Endodermal cell (in vitro differentiated cells): ENCODE measurements at regions not wholly inside any gene's neighbourhood (a gene's known extent, or its start where the extent isn't known, plus 50 kb on each side); places are given as distances from the start of the nearest gene placed in this dataset.

ENCODE experiments used
- DNase-seq: peaks from one replicate; pipeline ENCODE4 v3.0.0-alpha.2; 2017
- H3K27ac ChIP-seq: 2 replicates; pipeline ENCODE4 v1.5.1; 2013; ENCODE audit warnings: mild to moderate bottlenecking, low read depth, low read length, moderate library complexity
- H3K27me3 ChIP-seq: 2 replicates; pipeline ENCODE4 v1.6.1; 2013; ENCODE audit warnings: mild to moderate bottlenecking, low read length, moderate library complexity; ENCODE audit not compliant: insufficient read depth, control insufficient read depth, poor library complexity, severe bottlenecking
- H3K36me3 ChIP-seq: 2 replicates; pipeline ENCODE4 v1.7.0; 2013; ENCODE audit warnings: mild to moderate bottlenecking, low read length, moderate library complexity; ENCODE audit not compliant: control insufficient read depth, insufficient read depth
- H3K4me1 ChIP-seq: one replicate; pipeline ENCODE4 v1.7.0; 2013; ENCODE audit warnings: low read length; ENCODE audit not compliant: control insufficient read depth, insufficient read depth
- H3K4me3 ChIP-seq: 2 replicates; pipeline ENCODE4 v1.5.1; 2013; ENCODE audit warnings: mild to moderate bottlenecking, low read length, moderate library complexity
- H3K9ac ChIP-seq: 2 replicates; pipeline ENCODE4 v1.6.1; 2013; ENCODE audit warnings: mild to moderate bottlenecking, low read length, moderate library complexity; ENCODE audit not compliant: poor library complexity, severe bottlenecking; ENCODE audit errors: extremely low read depth
- H3K9me3 ChIP-seq: 2 replicates; pipeline ENCODE4 v1.6.1; 2013; ENCODE audit warnings: mild to moderate bottlenecking, low read length, moderate library complexity; ENCODE audit not compliant: control insufficient read depth
- H3K27ac Mint-ChIP-seq: 2 replicates; pipeline ENCODE4 v1.8.0; 2020; ENCODE audit warnings: mixed read lengths
- H3K27me3 Mint-ChIP-seq: 2 replicates; pipeline ENCODE4 v1.8.0; 2021; ENCODE audit warnings: mild to moderate bottlenecking, mixed read lengths; ENCODE audit not compliant: insufficient read depth
- H3K36me3 Mint-ChIP-seq: 2 replicates; pipeline ENCODE4 v1.8.0; 2020; ENCODE audit warnings: low read depth, mixed read lengths
- H3K4me1 Mint-ChIP-seq: 2 replicates; pipeline ENCODE4 v1.8.0; 2020; ENCODE audit warnings: mixed read lengths
- H3K4me3 Mint-ChIP-seq: 2 replicates; pipeline ENCODE4 v1.8.0; 2020; ENCODE audit warnings: mild to moderate bottlenecking, moderate library complexity, mixed read lengths
- H3K9me3 Mint-ChIP-seq: 2 replicates; pipeline ENCODE4 v1.8.0; 2020; ENCODE audit warnings: mild to moderate bottlenecking, mixed read lengths
- WGBS, 2 experiments: methylation state at CpG; one replicate each; pipeline versions ENCODE4 v1.1.5 to v1.1.7; 2013; ENCODE audit warnings: missing lambda C conversion rate in 2 of 2, mixed read lengths in 1 of 2; ENCODE audit not compliant: insufficient coverage in 1 of 2, insufficient read length in 1 of 2; 5-methylcytosine and 5-hydroxymethylcytosine counted together
- TF ChIP-seq, protein P1 (sequence below): fragments of 200-600 bp; sonication (generic); conservative IDR thresholded peaks from 2 replicates; pipeline ENCODE4 v1.5.0; 2021; ENCODE audit warnings: antibody characterized with exemption, mild to moderate bottlenecking

- Histone ChIP-seq H3K4me1 (no peaks in the 10 kb centered on the region), H3K9ac (no peak overlapping the region), H3K27me3 (peaks cover 82% of the 10 kb centered on the region), H3K27ac (no peak overlapping the region), H3K36me3 (no peaks in the 10 kb centered on the region), H3K4me3 (peak overlapping the region; percentile 86), H3K9me3 (no peaks in the 10 kb centered on the region)
- Mint-ChIP-seq H3K36me3 (no peaks in the 10 kb centered on the region), H3K27me3 (peaks cover 90% of the 10 kb centered on the region), H3K4me1 (peaks cover 23% of the 10 kb centered on the region), H3K4me3 (peak overlapping the region; percentile 61), H3K27ac (no peak overlapping the region), H3K9me3 (no peaks in the 10 kb centered on the region)
- TF ChIP-seq, protein P1, sequence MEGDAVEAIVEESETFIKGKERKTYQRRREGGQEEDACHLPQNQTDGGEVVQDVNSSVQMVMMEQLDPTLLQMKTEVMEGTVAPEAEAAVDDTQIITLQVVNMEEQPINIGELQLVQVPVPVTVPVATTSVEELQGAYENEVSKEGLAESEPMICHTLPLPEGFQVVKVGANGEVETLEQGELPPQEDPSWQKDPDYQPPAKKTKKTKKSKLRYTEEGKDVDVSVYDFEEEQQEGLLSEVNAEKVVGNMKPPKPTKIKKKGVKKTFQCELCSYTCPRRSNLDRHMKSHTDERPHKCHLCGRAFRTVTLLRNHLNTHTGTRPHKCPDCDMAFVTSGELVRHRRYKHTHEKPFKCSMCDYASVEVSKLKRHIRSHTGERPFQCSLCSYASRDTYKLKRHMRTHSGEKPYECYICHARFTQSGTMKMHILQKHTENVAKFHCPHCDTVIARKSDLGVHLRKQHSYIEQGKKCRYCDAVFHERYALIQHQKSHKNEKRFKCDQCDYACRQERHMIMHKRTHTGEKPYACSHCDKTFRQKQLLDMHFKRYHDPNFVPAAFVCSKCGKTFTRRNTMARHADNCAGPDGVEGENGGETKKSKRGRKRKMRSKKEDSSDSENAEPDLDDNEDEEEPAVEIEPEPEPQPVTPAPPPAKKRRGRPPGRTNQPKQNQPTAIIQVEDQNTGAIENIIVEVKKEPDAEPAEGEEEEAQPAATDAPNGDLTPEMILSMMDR = peak; percentile 32
- 1 to 3% methylated on average over 6 to 33 of the region's 33 CpGs for WGBS, 2 experiments
- peak; percentile 81 for DNase-seq
Measured at GRCh38 chr6:28809947-28810658, 113.7 kb downstream of the TRIM27 start.

DNA sequence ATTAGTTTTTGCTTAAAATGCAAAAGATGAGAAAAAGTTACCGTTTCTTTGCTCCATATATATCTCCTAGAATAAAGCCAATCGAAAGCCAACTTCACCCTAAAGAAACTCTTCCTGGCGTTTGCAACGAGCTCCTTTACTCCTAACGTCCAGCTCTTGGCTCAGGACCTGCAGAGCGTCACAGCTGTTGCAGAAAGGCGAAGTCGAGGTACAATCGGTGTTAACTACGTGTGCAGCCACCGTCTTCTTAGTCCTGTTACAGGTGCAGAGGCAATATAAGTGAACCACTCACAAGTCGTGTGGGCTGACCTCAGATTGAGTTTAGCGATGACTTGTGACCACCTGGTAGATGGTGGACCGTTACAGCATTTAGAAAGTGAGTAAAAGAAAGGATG, 113.1 kb downstream of the TRIM27 start:
- Mint-ChIP-seq H3K27me3 (peaks cover 91% of the 10 kb centered on the region), H3K36me3 (no peaks in the 10 kb centered on the region), H3K27ac (no peak overlapping the region), H3K4me1 (peaks cover 23% of the 10 kb centered on the region), H3K9me3 (no peaks in the 10 kb centered on the region), H3K4me3 (peak overlapping the region; percentile 61)
- no peak overlapping the region for H3K27ac ChIP-seq
- H3K36me3 ChIP-seq = no peaks in the 10 kb centered on the region
- TF ChIP-seq, protein P1 = no peak
- no peaks in the 10 kb centered on the region for H3K9me3 ChIP-seq
- H3K9ac ChIP-seq = no peak overlapping the region
- H3K27me3 ChIP-seq = peaks cover 87% of the 10 kb centered on the region
- DNase-seq = no peak
- H3K4me1 ChIP-seq = no peaks in the 10 kb centered on the region
- WGBS, 2 experiments = 5% methylated on average over 13 to 14 of the region's 14 CpGs
- peak overlapping the region; percentile 86 for H3K4me3 ChIP-seq

- H3K4me1 ChIP-seq = no peaks in the 10 kb centered on the region
- 0 to 2% methylated on average over 3 to 7 of the region's 7 CpGs for WGBS, 2 experiments
- TF ChIP-seq, protein P1 = no peak
- H3K4me3 Mint-ChIP-seq = no peak overlapping the region
- peaks cover 88% of the 10 kb centered on the region for H3K27me3 ChIP-seq
- H3K27me3 Mint-ChIP-seq = peaks cover 92% of the 10 kb centered on the region
- H3K36me3 ChIP-seq = no peaks in the 10 kb centered on the region
- peak; percentile 73 for DNase-seq
- no peaks in the 10 kb centered on the region for H3K36me3 Mint-ChIP-seq
- H3K9ac ChIP-seq = no peak overlapping the region
- no peak overlapping the region for H3K27ac ChIP-seq
- H3K9me3 ChIP-seq = no peaks in the 10 kb centered on the region
- H3K27ac Mint-ChIP-seq = no peak overlapping the region
- no peak overlapping the region for H3K4me3 ChIP-seq
- peaks cover 29% of the 10 kb centered on the region for H3K4me1 Mint-ChIP-seq
- no peaks in the 10 kb centered on the region for H3K9me3 Mint-ChIP-seq
Measured at GRCh38 chr6:28811873-28812272, 111.9 kb downstream of the TRIM27 start.
